NCI-H510A treated with DMSO at 0.1 percent for 48 hours (cell line): ENCODE measurements at regions not wholly inside any gene's neighbourhood (a gene's known extent, or its start where the extent isn't known, plus 50 kb on each side); places are given as distances from the start of the nearest gene placed in this dataset.
"Not testable (repeated sequence)": the region's sequence is repeated elsewhere in the genome, so short reads cannot be mapped to it uniquely, and the experiment has no call there.

Source experiments
- DNase-seq: peaks from one replicate; lab custom pipeline; 2025; lab: John Stamatoyannopoulos, UW

GRCh38 chr12:68479896-68480291, 130.8 kb upstream of the RAP1B start:
- DNase-seq = no peak

- DNase-seq = no peak
Observed at GRCh38 chr12:68480526-68480925, 130.2 kb upstream of the RAP1B start.

- no peak for DNase-seq
Observed at GRCh38 chr12:68481181-68481941, 129.3 kb upstream of the RAP1B start.

GRCh38 chr12:68482014-68482413, 128.7 kb upstream of the RAP1B start:
- no peak for DNase-seq

GRCh38 chr12:68482660-68483059, 128.0 kb upstream of the RAP1B start:
- no peak for DNase-seq

DNA sequence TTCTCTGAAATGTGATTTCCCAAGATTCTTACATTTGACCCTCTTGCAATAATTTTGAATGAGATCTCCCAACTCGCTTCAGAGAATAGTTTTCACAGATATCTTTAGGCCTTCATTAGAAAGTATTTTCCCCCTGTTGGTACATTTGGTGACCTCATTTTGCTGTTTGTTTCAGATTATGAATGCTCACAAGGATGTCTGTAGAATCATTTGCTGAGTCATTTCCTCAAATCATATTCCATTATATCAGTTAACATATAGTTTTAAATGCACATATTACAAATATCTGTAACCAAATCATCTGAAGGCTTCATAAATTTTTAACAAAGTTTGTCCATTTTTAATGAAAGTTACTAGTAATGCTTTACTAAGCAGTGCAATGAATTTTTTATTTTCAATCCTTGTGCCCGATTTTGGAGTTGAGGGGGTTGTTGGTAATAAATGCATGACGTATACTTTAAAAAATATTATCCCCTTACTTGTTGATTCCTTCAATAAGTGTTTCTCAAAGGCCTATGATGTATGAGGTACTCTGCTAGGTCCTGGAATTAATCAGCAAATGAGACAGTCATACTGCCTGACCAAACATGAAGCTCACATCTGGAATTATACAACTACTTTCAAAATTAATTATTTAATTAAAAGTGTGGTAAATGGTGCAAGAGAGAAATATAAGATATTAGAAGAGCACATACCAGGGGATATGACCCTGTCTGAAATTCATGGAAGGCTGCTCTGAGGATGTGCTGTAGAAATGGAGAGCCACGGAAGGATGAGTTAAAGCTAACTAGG, 126.9 kb upstream of the RAP1B start:
- no peak for DNase-seq

DNA sequence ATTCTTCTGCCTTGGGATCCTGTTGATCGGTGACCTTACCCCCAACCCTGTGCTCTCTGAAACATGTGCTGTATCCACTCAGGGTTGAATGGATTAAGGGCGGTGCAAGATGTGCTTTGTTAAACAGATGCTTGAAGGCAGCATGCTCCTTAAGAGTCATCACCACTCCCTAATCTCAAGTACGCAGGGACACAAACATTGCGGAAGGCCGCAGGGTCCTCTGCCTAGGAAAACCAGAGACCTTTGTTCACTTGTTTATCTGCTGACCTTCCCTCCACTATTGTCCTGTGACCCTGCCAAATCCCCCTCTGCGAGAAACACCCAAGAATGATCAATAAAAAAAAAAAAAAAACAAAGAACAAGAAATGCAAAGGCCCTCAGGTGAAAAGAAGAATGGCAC, 126.1 kb upstream of the RAP1B start:
- not testable (repeated sequence) for DNase-seq

DNA sequence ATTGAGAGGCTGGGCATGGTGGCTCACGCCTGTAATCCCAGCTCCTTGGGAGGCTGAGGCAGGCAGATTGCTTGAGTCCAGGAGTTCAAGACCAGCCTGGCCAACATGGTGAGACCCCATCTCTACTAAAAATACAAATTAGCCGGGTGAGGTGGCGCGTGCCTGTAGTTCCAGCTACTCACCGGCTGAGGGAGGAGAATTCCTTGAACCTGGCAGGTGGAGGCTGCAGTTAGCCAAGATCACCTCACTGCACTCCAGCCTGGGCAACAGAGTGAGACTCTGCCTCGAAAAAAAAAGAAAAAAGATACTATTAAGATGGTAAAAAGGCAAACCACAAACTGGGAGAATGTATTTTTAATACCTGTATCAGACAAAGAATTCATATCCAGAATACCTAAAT, 124.2 kb upstream of the RAP1B start:
- not testable (repeated sequence) for DNase-seq

GRCh38 chr12:68487721-68488309, 122.9 kb upstream of the RAP1B start:
- no peak for DNase-seq

GRCh38 chr12:68489273-68489672, 121.4 kb upstream of the RAP1B start:
- no peak for DNase-seq

- no peak for DNase-seq
Observed at GRCh38 chr12:68490476-68490875, 120.2 kb upstream of the RAP1B start.

GRCh38 chr12:68491204-68491960, 119.3 kb upstream of the RAP1B start:
- DNase-seq = no peak

DNA sequence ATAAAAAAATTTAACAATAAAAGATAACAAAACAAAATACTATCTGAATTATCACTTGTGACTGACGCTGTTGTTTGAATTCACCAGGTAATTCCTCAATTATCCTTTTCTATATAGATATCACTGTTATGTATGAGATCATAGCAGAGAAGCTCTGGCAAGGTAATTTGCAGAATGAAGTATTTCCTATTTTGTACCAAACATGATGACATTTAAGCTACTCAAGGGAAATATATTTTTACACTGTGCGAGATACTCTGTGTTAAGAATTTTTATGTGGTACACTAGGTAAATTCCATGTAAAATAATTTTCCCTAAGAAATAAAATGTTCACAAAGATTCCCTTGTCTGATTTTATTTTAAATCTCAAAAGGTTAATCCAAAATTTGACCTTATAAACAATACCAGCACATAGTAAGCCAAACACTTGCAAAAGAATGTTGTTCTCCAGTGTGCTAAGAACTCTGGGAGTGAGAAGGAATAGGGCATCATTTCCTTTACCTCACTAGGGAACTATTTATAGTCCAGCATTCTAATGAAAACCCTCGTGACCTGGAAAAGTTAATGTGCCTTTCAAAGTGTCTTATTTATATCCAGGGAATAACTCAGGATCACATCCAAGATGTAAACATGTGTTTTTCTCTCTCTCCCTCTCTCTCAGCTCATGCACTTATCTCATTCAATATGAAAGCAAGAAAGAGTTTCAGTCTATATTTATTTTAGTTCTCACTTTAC, 115.2 kb upstream of the RAP1B start:
- DNase-seq = no peak

GRCh38 chr12:68497107-68497506, 113.6 kb upstream of the RAP1B start:
- DNase-seq = no peak

GRCh38 chr12:68497702-68498101, 113.0 kb upstream of the RAP1B start:
- DNase-seq = no peak

DNA sequence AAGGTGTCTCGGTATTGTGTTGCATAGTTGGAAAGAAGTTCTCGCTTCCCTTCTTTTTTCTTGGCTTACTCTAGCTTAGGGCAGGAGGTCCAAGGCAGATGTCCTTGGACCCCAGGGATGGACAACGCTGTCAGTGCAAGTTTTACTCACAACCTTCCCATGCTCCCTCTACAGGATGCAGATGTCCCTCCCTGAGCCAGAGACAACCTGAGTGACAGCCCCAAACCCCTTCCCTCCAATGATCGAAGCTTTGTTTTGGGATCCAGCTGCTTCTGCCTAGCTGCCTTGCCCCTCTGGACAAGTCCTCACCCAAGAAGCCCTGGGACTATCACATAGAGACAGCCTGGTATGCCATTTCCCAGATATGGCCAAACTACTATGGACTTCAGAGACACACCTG, 112.0 kb upstream of the RAP1B start:
- DNase-seq = no peak

- DNase-seq = no peak
Observed at GRCh38 chr12:68499616-68500015, 111.1 kb upstream of the RAP1B start.

DNA sequence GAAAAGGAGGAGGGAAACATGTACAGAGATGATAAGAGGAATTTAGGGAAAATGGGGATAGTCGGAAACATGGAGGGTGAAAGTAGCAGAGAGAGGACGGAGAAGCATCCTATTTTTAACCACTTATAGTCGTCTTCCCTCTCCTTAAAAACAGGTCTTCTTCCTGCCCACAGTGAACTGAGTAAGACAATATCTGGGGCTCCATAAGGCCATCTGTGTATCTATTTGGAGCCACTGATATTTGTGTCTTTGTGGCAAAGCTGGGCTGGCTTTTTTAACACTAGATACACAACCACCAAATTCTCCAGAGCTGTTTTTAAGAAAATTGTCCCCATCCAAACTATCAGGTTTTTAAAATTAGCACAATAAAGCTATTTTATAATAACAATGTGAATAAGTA, 109.5 kb upstream of the RAP1B start:
- no peak for DNase-seq

DNA sequence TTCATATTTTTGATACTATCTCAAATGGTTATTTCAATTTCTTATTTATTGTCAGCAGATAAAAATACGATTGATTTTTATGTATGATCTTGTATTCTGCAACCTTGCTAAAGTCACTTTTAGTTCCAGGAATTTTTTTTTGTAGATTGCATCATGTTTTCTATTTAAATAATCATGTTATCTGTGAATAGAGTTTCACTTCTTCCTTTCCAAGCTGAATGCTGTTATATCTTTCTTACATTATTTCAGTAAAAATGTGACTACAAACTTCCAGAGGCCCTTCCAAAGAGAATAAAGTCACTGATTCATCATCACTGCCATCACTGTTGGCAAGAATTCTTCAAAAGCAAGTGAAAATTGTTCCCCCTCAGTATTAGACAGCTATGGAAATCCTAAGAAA, 104.7 kb upstream of the RAP1B start:
- no peak for DNase-seq

DNA sequence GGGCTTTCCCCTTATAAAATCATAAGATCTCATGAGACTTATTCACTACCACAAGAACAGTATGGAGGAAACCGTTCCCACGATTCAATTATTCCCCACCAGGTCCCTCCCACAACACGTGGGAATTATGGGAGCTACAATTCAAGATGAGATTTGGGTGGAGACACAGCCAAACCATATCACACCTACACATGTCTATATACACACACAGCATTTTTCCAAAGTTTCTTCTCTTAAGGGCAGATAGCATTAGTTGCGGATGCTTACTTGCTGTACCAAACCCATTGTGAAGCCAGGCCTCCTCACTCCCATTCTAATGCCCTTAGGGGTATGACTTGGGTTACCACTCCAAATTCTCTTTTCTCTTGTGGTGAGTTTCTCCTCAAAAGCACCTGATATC, 104.1 kb upstream of the RAP1B start:
- DNase-seq = no peak

GRCh38 chr12:68507657-68508056, 103.0 kb upstream of the RAP1B start:
- no peak for DNase-seq

DNA sequence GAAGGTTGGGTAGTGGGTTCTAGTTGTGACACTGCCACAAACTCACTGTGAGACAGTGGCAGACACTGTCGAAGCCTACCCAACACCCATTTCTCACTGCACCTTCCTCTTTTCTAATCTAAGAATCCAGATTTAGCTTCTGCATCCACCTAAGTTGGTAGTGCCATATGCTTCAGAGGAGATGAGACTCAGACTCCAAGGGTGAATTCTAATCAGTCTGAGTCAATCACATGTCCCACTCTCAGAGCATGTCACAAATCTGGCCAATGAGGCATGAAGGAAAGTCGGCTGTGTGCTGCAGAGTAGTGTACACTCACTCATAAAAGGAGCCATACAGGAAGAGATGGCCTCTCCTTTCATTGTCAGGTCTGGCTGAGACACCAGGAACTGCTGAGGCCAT, 102.1 kb upstream of the RAP1B start:
- DNase-seq = no peak
